GM18520 (cell line): ENCODE measurements at regions not wholly inside any gene's neighbourhood (a gene's known extent, or its start where the extent isn't known, plus 50 kb on each side); places are given as distances from the start of the nearest gene placed in this dataset.

Experiments used
- ATAC-seq: cut with Tn5 transposase; IDR thresholded peaks from one replicate; pipeline ENCODE4 v1.9.1; 2021; ENCODE audit not compliant: unreplicated experiment

DNA sequence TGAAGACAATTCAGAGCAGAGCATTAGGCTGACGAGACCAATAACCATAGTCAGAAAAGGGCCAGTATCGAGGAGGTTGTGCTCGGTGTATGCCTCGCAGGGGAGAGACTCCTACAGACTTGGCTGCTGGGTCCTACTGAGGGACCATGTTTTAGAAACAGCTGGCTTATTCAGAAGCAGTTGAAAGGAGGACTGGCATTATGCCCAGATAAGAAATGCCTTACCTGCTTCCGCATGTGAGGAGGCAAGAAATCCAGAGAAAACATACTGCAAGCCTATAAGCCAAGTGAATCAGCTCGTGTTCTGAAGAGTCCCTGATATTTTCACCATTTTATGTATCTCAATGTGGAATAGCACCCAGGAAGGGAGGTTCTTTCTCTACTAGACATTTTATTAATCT, 434.7 kb downstream of the GRB14 start:
- no peak for ATAC-seq

DNA sequence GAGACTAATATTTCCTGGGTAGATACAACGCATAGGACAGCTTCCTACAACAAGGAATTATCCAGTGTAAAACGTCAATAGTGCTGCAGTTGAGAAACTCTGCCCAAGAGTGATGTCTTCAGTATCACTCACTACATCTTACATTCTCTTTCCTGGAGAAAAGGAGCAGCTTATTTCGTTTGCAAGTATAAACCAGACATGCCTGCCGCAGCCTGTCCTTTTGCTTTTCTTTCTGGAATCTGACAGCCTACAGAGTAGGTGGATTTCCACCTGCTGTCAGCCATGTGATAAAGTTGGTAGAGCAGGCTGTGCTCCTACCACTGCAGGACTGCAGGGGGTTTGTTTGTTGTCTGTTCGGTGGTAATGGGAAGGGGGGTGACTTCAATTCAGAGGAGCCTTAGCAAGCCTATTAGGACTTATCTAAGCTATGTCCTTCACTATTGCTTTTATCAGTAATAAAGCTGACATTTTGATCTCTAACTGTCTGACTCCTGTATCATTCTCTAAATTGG, 439.1 kb downstream of the GRB14 start:
- ATAC-seq = no peak

DNA sequence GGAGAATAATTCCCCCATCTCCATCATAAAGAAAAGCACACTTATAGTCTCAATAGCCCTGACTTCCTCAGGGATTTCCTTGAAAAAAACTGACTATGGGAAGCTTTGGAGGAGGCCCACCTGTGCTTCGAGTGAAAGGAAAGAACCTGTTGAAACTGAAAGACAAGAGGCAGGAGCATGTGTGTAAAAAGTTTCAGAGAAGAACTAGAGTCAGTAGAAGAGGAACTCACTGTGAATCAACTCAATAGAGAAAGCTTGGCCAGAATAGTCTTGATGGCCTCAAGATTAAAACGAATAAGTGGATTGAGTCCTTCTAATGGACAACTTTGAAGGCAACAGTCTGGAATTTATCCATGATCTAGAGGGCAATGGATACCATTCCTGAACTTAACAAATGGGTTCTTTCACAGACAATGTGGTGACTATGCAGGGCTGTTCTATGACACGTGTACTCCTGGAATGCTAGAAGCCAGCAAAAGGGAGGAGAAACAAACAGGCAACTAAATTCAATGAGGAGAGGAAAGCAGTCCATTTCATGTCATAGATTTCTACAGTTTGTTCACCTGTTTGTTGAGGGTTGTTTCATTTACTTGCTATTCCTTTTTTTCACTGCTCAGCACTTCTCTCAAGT, 442.3 kb downstream of the GRB14 start:
- no peak for ATAC-seq

DNA sequence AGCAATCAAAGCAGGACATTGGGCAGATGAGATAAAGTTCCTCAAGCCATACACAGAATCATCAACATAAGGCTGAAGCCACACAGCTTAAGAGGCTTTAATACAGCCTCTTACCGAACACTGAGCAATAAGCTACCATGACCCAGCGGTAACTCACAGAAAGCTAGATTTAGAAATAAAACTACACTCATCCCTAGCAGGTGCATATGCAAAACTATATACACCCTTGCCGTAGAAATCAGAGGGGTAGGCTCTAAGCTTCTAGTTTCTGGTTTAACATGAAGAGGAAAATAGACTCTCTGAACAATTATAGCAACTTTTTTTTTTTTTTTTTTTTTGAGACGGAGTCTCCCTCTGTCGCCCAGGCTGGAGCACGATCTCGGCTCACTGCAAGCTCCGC, 428.8 kb upstream of the FIGN start:
- no peak for ATAC-seq

DNA sequence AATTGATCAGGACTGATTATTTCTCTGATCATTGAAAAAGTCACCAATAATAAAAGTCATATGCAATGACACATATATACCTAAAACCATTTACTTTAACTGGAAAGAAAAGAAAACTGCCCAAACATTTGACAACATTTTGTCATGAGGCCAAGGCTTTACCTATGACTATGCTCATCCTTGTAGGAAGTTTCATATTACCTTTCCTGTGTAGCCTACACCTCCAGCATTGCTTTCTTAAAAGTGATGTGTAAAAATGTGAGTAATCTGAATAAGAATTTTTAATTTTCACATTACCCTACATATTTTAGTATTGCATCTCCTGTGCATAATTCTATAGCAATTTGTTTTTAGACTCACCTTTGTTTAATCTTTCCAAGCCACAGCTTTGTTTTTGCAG, 419.8 kb upstream of the FIGN start:
- no peak for ATAC-seq

DNA sequence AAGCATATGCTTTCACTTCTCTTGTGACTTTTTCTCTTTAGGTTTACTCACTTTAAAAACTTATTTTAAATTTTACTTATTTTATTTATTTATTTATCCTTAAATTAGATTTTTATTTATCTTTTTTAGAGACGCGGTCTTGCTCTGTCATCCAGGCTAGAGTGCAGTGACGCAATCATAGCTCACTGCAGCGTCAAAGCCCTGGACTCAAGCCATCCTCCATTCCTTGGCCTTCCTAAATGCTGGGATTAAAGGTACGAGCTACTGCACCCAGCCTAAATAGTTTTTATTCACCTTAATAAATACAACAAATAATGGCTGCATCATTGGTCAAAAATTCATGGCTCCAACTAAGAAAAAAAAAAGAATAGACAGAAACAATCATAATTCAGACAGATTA, 415.7 kb upstream of the FIGN start:
- ATAC-seq = no peak

DNA sequence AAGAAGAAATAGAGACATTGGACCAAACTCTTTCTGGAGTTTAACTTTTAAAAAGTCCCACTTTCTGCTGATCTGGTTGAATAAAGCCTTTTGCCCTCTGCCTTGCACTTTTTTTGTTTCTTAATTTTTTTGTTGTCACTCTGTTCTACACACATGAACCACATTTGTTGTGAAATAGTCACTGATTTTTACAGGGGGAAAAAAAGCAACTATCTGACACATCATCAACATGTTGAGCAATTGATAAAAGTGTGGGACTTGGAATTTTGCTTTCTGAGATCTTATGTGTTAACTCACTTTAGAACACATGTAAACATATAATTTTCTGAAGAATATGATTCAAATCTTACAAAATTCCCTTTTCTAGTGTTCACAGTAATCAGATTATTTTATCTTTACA, 414.8 kb upstream of the FIGN start:
- no peak for ATAC-seq

DNA sequence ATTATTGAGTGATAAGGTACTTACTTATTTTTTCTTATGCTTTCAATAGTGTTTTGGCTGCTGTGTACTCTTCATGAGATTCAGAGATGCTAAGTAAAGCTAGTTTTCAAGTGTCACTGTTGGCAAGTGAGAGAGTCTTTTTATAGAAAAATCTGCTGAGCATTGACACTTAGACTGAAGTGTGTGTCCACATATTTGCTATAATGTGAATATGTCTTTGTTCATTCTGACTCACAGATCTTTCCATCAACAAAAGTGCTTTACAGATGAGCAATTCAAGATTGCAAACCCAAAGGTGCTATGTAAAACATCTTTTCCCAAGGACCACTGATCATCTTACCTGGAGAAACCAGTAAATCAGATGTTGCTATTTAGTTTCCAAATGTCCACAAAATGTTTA, 410.6 kb upstream of the FIGN start:
- ATAC-seq = no peak

DNA sequence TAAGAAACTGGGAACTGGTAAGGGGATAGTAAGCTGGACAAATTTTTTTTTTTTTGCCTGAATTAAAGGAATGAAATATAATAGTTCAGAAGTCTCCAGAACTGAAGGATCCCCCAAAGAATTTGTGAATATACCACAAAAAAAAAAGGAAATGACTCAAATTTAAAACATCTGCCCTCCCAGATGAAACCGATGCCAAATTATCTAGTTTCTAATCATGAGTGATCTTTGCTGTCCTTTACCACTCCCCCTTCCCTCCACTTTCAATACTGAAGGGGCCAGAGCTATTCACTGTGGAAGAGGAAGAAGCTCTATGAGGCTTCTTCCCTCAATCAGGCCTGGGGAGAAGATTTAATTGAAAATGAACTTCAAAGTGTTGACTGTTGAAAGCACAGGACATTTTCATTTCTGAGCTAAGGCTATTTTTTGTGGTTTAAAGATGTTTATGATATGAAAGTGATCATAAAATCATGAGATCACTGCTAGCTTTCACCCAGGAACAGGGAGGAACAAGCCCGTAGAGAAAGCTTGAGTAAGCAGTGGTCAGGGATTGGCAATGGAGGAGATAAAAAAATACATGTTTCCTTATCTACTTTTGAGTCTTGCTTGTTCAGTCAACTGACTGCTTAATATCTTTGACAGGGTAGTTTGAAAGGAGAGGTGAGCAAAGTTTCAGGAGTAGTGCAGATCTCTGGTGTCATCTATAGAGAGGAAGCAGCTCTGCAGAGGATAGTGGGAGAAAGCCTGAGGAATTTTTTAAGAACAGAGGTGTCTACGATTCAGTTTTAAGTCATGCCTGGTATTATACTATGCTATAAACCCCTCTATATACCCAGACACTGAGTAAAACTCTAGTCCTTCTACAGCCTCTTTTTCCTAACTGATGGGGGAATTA, 409.5 kb upstream of the FIGN start:
- ATAC-seq = no peak

DNA sequence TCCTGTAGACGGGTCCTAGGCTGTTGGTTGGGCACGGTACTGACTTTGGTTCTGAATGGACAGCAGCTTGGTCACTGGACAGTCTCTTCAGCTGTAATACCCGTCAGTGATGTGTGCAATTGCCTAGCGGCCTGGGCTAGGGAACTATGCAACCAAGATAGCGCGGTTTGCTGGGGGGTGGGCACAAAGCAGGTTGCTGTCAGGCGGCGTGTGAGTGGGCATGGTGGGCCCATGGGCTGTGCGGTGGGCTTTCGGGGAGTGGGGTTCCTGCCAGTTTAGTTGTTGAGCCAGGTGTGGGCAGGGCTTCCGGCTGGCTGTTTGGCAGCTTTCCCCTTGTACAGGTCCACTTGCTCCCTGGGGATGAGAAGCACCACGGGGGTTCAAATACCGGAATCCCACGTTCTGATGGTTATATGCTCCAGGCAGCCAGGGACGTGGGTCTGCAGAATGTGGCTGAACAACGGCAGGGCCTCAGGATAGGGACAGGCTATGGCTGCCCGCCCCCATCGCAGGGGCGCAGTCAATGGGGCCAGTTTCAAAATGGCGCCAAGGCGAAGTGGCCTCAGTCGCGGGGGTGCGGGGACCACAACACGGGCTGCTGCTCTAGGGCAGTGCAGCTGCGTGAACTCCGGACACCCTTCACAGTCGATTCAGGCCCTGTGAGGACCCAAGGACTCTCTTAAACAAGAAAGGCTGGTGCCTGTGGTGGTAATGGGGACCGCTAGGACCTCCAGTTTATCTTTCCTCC, 407.5 kb upstream of the FIGN start:
- ATAC-seq = no peak

DNA sequence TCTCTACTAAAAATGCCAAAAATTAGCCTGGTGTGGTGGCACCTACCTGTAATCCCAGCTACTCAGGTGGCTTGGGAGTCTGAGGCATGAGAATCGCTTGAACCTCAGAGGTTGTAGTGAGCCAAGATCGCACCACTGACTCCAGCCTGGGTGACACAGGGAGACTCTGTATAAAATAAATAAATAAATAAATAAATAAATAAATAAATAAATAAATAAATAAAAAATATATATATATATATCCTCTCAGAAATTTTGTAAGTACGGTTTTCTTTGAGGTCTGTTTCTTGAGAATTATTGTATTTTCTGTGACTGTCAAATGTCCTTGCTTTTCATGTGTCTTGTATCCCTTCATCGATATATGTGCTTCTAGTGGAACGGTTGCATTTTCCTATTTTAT, 406.9 kb upstream of the FIGN start:
- ATAC-seq = no peak

DNA sequence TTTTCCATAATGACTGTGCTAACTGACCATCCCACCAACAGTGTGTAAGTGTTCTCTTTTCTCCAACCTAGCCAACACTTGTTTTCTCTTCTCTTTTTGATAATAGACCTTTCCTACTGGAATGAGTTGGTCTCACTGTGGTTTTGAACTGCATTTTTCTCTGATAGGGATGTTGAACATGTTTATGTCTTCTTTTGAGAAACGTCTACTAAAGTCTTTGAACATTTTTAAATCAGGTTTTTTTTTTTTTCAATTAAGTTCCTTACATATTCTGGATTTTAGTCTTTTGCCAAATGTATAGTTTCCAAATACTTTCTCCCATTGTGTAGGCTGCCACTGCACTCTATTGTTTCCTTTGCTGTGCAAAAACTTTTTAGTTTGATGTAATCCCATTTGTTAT, 405.5 kb upstream of the FIGN start:
- no peak for ATAC-seq

DNA sequence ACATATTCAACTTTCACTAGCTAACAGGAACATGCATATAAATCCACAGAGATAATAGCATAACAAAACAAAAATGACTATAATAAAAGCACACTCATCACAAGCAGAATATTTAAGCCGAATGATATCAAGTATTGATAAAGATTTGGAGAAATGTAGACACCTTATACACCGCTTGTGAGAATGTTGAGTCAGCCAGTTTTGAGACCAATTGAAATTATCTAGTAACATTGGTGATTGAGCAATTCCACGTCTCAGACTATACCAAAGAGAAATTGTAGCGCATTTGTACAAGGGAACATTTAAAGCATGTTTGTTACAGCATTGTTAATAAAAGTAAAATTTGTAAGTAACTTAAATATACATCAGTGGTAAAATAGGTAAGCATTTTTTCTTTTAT, 402.9 kb upstream of the FIGN start:
- ATAC-seq = no peak

DNA sequence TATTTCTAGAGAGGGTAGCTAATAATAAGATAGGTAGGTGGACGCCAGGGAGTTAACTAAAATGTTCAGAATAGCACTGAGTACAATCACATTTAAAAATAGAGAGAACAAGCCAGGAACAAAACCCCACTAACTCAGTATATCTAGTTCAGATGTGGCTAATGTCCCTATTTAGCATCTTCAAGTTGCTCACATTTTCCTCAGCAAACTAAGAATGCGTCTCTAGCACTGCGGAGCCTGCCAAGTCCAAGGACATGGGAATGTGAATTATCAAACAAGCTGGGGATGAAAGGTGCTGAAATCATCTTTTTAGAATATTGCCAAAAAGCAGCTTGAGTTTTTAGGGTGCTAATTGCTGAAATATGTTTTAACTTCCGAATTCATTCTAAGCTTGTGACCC, 398.5 kb upstream of the FIGN start:
- no peak for ATAC-seq

DNA sequence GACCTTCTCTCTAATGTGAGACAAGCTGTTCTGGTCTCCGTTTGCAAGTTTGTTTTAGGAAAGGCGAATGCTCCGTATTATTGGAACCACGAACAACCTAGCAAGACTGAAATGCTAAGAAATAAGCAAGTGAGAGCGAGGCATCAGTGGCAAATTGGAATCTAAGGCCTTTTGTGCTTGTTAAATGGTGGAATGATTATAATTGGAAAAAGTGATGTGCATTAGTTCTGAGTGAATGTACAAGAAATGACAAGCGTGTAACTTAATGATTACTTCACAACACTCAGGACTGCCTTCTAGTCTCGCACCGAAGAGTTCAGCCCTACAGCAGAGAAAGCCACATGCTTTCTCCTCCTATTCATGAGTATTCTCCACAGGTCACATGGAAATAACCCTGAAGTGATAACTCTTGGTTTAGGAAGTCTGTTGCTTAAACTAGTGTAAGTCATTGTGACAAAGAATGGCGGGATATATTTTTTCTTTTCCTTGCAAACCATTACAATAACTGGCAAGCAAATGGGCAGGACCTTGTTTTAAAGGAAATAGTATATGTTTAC, 392.2 kb upstream of the FIGN start:
- ATAC-seq = no peak

DNA sequence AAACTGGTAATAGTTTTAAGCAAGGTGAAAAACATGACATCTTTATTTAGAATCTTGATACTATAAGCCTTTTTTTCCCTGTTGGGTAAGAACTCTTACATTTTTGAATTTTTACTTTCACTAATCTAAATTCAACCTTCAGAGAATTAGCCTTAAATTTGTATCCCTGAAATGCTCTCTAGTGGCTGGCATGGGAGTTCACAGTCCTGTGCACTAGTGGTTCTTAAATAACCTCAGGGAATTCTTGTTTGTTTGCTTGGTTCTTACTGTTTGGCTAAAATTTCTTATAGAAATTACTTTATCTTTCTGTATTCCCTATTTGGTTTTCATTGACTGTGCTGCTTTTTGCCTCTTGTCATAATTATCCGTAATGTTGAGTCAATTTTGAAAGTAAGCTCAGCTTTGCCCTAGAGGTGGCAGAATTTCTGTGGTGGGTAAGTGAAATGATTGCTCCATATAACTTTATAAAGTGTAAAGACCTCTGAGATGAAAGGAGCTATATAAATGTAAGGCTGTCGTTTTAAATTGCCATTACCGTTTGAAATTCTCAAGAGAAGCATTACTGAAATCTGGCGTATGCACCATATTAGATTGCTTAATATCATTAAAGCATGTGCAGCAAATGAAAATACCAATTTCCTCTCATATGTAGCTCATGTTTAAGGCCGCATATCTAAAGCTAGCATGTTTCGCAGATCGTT, 391.3 kb upstream of the FIGN start:
- no peak for ATAC-seq

DNA sequence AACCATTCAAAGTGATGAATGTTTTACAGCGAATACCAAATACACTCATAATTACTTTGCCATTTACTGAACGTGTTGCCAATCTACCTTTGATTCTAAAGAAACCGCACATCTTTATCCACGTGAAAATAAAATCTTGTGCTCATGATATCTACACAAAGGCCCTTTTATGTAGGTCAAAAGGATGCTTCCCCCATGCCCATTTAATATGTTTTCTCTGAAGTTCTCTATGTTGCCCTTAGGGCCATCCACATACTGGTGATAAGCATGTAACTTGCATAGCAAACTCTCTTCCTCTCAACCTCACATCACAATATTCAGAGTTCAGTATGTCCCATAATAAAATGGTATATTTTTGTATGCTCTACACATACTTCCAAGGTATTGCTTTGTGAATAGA, 380.0 kb upstream of the FIGN start:
- ATAC-seq = no peak

DNA sequence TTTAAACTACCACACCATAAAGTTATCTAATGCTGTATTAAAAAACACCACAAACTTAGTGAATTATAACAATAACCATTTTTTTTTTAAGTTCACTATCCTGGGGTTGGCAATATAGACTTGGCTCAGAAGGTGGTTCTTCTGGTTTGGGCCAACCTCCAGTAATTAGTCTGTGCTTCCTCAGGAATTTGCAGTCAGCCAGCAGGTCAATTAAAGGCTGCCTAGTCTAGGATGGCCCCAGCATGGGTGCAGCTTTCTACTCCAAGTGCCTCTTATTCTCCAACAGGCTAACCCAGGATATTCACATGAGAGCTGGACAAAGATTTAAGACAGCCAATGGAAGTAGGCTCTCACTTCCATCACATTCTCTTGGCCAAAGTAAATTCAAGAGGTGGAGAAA, 379.1 kb upstream of the FIGN start:
- no peak for ATAC-seq

DNA sequence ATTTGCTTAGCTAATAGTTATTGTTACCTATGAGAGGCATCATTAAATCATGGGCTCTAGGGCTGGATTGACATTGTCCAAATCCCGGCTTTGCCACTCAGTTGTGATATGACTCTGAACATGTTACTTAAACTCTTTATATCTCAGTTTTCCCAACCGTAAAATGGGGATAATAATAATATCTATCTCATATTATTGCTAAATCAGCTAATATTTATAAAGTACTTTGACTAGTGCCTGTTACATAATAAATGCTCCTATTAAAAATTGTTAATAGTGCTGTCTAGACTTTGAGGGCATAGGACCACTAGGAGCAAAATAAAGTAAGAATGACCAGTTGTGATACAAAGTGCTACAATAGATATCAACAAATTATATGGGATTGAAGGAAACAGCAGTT, 376.3 kb upstream of the FIGN start:
- ATAC-seq = no peak

DNA sequence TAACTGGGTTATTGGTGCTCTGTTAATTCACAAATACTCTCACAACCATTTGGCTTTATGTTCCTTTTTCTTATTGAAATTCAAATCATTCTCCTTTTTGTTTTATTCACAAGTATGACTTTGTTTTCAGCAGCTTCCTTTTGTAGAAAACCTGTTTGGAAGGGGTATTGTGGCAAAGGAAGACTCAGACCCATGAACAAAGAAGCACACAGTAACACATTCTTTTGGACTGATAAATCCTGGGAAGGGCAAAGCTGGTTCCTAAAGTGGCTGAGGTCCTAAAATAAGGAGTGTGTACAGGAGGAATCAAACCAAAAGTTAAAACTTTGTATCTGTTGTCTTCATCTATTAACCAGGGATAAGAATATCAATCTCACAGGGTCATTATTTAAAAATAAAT, 374.7 kb upstream of the FIGN start:
- no peak for ATAC-seq

DNA sequence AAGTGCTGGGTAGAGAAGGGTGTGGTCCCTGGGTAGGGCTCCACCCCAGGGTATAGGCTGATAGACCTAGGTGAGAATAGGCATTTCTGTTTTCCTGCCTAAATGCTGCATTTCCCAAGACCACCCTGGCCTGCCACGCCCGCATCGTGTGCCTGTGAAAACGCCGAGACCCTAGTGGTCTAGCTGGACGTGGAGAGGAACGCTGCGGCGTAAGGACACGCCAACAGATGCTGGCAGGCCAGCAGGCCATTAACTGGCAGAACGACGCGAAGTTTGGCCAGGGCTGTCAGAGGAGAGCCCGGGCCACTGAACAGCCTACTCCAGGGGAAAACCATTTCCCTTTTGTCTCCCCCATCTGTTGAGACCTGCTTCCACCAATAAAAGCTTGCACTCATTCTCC, 373.2 kb upstream of the FIGN start:
- no peak for ATAC-seq
